Ovary (tissue), 7 donors: ENCODE measurements at regions not wholly inside any gene's neighbourhood (a gene's known extent, or its start where the extent isn't known, plus 50 kb on each side); places are given as distances from the start of the nearest gene placed in this dataset.

Experiments used
- DNase-seq, 5 donors: peaks; one replicate each; pipeline ENCODE4 v3.0.0-alpha.2; 2019 to 2020
- H3K27ac ChIP-seq, 2 donors: fragments of 200-600 bp; one replicate each; pipeline versions ENCODE4 v1.5.1 to v1.8.0; 2019 to 2022
- H3K27me3 ChIP-seq: fragments of 200-600 bp; one replicate; pipeline ENCODE4 v1.8.0; 2022
- H3K36me3 ChIP-seq: fragments of 200-600 bp; sonication (generic); one replicate; pipeline ENCODE4 v1.5.1; 2019
- H3K4me1 ChIP-seq: one replicate; pipeline ENCODE4 v1.8.1; 2013; ENCODE audit warnings: mild to moderate bottlenecking, moderate library complexity; ENCODE audit not compliant: insufficient read depth
- H3K4me3 ChIP-seq: fragments of 200-600 bp; sonication (generic); one replicate; pipeline ENCODE4 v1.5.1; 2017
- H3K9me3 ChIP-seq, 2 donors: fragments of 200-600 bp in 1 of 2; sonication (generic) in 1 of 2; one replicate each; pipeline versions ENCODE4 v1.5.1 to v1.8.1; 2013 to 2019; ENCODE audit warnings: mild to moderate bottlenecking in 1 of 2, moderate library complexity in 1 of 2
- EP300 ChIP-seq: sonication (generic); formaldehyde crosslinking; IDR thresholded peaks from one replicate; pipeline ENCODE4 v1.6.1; 2017; ENCODE audit warnings: antibody characterized with exemption
- POLR2A ChIP-seq: fragments of 450-650 bp; IDR thresholded peaks from one replicate; pipeline ENCODE4 v1.6.1; 2017; ENCODE audit warnings: antibody characterized with exemption, mild to moderate bottlenecking, moderate library complexity
- WGBS, 3 donors: extraction: QIAGEN DNeasy Blood & Tissue Kit in 1 of 3; methylation state at CpG; one replicate each; pipeline versions ENCODE4 v1.1.5 to v1.1.7; 2013 to 2017; 5-methylcytosine and 5-hydroxymethylcytosine counted together
- intact Hi-C, 4 donors: fragments of 100-400 bp; cut with DNase I; formaldehyde crosslinking; loops; one replicate each; pipeline versions ENCODE4 v1.11.0 to v1.15.1; 2022 to 2023
- TF ChIP-seq, protein P1 (sequence below), 3 donors: fragments of 450-650 bp in 2 of 3; fragments of 200-600 bp in 1 of 3; IDR thresholded peaks; one replicate each; pipeline versions ENCODE4 v1.5.1 to v1.8.0; 2016 to 2022; ENCODE audit warnings: antibody characterized with exemption in 3 of 3, mild to moderate bottlenecking in 1 of 3
- donor health status: DM: no; HTN: no; CAD: no; lungs with moderate emphysema.
- donor health status: DM: no; HTN: no; CAD: no.
- donor health status: Bipolar disorder and iron deficiency.
- donor health status: DM: no; HTN: no; CAD: no.
- donor health status: DM: yes; HTN: yes; CAD: no.

- 75 to 80% (median 77%) methylated on average over 1 of the region's 1 CpG for WGBS, 3 donors
- H3K4me3 ChIP-seq: no peak overlapping the region
- no peaks in the 10 kb centered on the region for H3K27me3 ChIP-seq
- H3K27ac ChIP-seq: no peak overlapping the region
- no peaks in the 10 kb centered on the region for H3K9me3 ChIP-seq
- intact Hi-C loops: no loop called here
- TF ChIP-seq, protein P1, sequence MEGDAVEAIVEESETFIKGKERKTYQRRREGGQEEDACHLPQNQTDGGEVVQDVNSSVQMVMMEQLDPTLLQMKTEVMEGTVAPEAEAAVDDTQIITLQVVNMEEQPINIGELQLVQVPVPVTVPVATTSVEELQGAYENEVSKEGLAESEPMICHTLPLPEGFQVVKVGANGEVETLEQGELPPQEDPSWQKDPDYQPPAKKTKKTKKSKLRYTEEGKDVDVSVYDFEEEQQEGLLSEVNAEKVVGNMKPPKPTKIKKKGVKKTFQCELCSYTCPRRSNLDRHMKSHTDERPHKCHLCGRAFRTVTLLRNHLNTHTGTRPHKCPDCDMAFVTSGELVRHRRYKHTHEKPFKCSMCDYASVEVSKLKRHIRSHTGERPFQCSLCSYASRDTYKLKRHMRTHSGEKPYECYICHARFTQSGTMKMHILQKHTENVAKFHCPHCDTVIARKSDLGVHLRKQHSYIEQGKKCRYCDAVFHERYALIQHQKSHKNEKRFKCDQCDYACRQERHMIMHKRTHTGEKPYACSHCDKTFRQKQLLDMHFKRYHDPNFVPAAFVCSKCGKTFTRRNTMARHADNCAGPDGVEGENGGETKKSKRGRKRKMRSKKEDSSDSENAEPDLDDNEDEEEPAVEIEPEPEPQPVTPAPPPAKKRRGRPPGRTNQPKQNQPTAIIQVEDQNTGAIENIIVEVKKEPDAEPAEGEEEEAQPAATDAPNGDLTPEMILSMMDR (IDR thresholded peaks at IDR 0.05): no peak
- TF ChIP-seq EP300 (no peak), POLR2A (no peak)
- DNase-seq: no peak
- no peaks in the 10 kb centered on the region for H3K4me1 ChIP-seq
- H3K36me3 ChIP-seq: no peaks in the 10 kb centered on the region
These were observed 93.2 kb downstream of the MC4R start for GRCh38 chr18:60279391-60279790.

GRCh38 chr18:60277855-60278480 lies 94.6 kb downstream of the MC4R start:
- 57 to 79% (median 73%) methylated on average over 4 of the region's 4 CpGs for WGBS, 3 donors
- intact Hi-C loops: no loop called here
- Histone ChIP-seq H3K27ac (no peak overlapping the region), H3K9me3 (no peaks in the 10 kb centered on the region), H3K36me3 (no peaks in the 10 kb centered on the region), H3K4me3 (no peak overlapping the region), H3K27me3 (no peaks in the 10 kb centered on the region), H3K4me1 (no peaks in the 10 kb centered on the region)
- TF ChIP-seq, protein P1 (IDR thresholded peaks at IDR 0.05): no peak
- TF ChIP-seq POLR2A (no peak), EP300 (no peak)
- DNase-seq: no peak

GRCh38 chr18:60267391-60268058 lies 105.0 kb downstream of the MC4R start:
- Histone ChIP-seq H3K4me3 (no peak overlapping the region), H3K36me3 (no peaks in the 10 kb centered on the region), H3K4me1 (no peaks in the 10 kb centered on the region), H3K27ac (no peak overlapping the region), H3K27me3 (no peaks in the 10 kb centered on the region), H3K9me3 (no peaks in the 10 kb centered on the region)
- no peak for DNase-seq
- intact Hi-C loops: no loop called here
- TF ChIP-seq EP300 (no peak), POLR2A (no peak)
- TF ChIP-seq, protein P1 (IDR thresholded peaks at IDR 0.05): no peak
- 68 to 70% (median 69%) methylated on average over 4 of the region's 4 CpGs for WGBS, 3 donors

GRCh38 chr18:60266558-60266957 lies 106.0 kb downstream of the MC4R start:
- Histone ChIP-seq H3K4me3 (no peak overlapping the region), H3K27ac (no peak overlapping the region), H3K4me1 (no peaks in the 10 kb centered on the region), H3K9me3 (no peaks in the 10 kb centered on the region), H3K27me3 (no peaks in the 10 kb centered on the region), H3K36me3 (no peaks in the 10 kb centered on the region)
- DNase-seq: no peak
- intact Hi-C loops: no loop called here
- TF ChIP-seq POLR2A (no peak), EP300 (no peak)
- TF ChIP-seq, protein P1 (IDR thresholded peaks at IDR 0.05): no peak
- WGBS, 3 donors: 30 to 39% (median 34%) methylated on average over 5 of the region's 5 CpGs
